GM12892 (cell line): ENCODE measurements at regions not wholly inside any gene's neighbourhood (a gene's known extent, or its start where the extent isn't known, plus 50 kb on each side); places are given as distances from the start of the nearest gene placed in this dataset.

Experiments used
- POLR2A ChIP-seq: IDR thresholded peaks from 2 replicates; pipeline ENCODE4 v1.6.1; 2011; ENCODE audit warnings: low read depth, low read length, control low read depth
- POLR2AphosphoS5 ChIP-seq: IDR thresholded peaks from 2 replicates; pipeline ENCODE4 v1.6.1; 2011; ENCODE audit warnings: low read depth, low read length, control low read depth
- TAF1 ChIP-seq: IDR thresholded peaks from 2 replicates; pipeline ENCODE4 v1.6.1; 2011; ENCODE audit warnings: low read depth, mild to moderate bottlenecking, control low read depth, low read length, borderline replicate concordance

GRCh38 chr16:51025588-51026290, 125.3 kb downstream of the SALL1 start:
- TF ChIP-seq POLR2A: no peak
- no peak for TF ChIP-seq POLR2AphosphoS5
- no peak for TF ChIP-seq TAF1
